Neural progenitor cell (in vitro differentiated cells): ENCODE measurements at regions not wholly inside any gene's neighbourhood (a gene's known extent, or its start where the extent isn't known, plus 50 kb on each side); places are given as distances from the start of the nearest gene placed in this dataset.

ENCODE experiments used
- EZH2 ChIP-seq: fragments of 200-600 bp; sonication (generic); IDR thresholded peaks from 2 replicates; pipeline ENCODE4 v1.6.1; 2017; ENCODE audit warnings: antibody characterized with exemption, mild to moderate bottlenecking, moderate library complexity
- EZH2phosphoT487 ChIP-seq: fragments of 200-600 bp; sonication (generic); IDR thresholded peaks from 2 replicates; pipeline ENCODE4 v1.6.1; 2017; ENCODE audit warnings: antibody characterized with exemption
- TF ChIP-seq, protein P1 (sequence below): fragments of 200-600 bp; sonication (generic); IDR thresholded peaks from 2 replicates; pipeline ENCODE4 v1.5.1; 2017; ENCODE audit warnings: antibody characterized with exemption, mild to moderate bottlenecking

DNA sequence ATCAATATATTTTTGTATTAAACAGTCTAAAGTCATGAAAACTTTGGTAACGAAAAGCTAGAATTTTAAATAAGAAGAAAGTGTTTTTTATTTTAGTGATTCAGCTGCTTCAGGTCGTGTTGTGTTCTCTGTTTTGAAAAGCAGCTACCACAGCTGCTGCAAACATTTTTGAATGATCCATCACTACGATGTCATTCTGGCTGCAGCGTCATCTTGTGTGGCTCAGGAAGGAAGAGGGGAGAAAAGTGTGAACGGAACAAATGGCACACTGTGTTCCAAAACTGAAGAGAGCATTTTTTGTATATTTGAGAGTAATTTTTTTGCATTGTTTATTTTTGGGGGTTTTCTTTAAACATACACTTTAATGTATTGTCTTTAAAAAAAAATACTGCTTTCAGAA lies 323.0 kb upstream of the ADGRL2 start:
- TF ChIP-seq, protein P1, sequence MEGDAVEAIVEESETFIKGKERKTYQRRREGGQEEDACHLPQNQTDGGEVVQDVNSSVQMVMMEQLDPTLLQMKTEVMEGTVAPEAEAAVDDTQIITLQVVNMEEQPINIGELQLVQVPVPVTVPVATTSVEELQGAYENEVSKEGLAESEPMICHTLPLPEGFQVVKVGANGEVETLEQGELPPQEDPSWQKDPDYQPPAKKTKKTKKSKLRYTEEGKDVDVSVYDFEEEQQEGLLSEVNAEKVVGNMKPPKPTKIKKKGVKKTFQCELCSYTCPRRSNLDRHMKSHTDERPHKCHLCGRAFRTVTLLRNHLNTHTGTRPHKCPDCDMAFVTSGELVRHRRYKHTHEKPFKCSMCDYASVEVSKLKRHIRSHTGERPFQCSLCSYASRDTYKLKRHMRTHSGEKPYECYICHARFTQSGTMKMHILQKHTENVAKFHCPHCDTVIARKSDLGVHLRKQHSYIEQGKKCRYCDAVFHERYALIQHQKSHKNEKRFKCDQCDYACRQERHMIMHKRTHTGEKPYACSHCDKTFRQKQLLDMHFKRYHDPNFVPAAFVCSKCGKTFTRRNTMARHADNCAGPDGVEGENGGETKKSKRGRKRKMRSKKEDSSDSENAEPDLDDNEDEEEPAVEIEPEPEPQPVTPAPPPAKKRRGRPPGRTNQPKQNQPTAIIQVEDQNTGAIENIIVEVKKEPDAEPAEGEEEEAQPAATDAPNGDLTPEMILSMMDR, result no peak
- TF ChIP-seq EZH2 (no peak), EZH2phosphoT487 (no peak)
